SK-N-SH (cell line): ENCODE measurements at regions not wholly inside any gene's neighbourhood (a gene's known extent, or its start where the extent isn't known, plus 50 kb on each side); places are given as distances from the start of the nearest gene placed in this dataset.

ENCODE experiments used
- CTCF ChIA-PET: fragments of 300-600, 350-600 bp; formaldehyde crosslinking; extraction: SDS; loops from one replicate; lab custom pipeline; 2021; lab: Yijun Ruan, JAX
- POLR2A ChIA-PET: fragments of 350-600 bp; sonication (Branson Sonifier 250); formaldehyde crosslinking; extraction: SDS; loops from one replicate; lab custom pipeline; 2020; ENCODE audit warnings: antibody characterized with exemption, inconsistent platforms; lab: Yijun Ruan, JAX
- DNase-seq: peaks from one replicate; pipeline ENCODE4 v3.0.0; 2012
- H2AFZ ChIP-seq: fragments of 200-600 bp; sonication (generic); 2 replicates; pipeline ENCODE4 v1.8.1; 2016; ENCODE audit warnings: antibody characterized with exemption, mild to moderate bottlenecking, low read depth
- H3F3A ChIP-seq: fragments of 200-600 bp; sonication (generic); replicated peaks from 2 replicates; pipeline ENCODE3; 2016; ENCODE audit warnings: antibody characterized with exemption, mild to moderate bottlenecking; ENCODE audit not compliant: insufficient read depth
- H3K27ac ChIP-seq, 2 experiments: fragments of 200-500 bp in 1 of 2; fragments of 200-600 bp in 1 of 2; sonication (Bioruptor generic) in 1 of 2; sonication (generic), shearing (Covaris generic) in 1 of 2; 2 replicates each; pipeline versions ENCODE4 v1.5.1 to v1.6.1; 2014 to 2016; ENCODE audit warnings: low read depth in 2 of 2, inconsistent platforms in 1 of 2, low read length in 1 of 2, mild to moderate bottlenecking in 1 of 2, mixed read lengths in 1 of 2
- H3K27me3 ChIP-seq: fragments of 200-600 bp; sonication (generic), shearing (Covaris generic); 2 replicates; pipeline ENCODE4 v1.6.1; 2016; ENCODE audit warnings: mixed run types; ENCODE audit not compliant: insufficient read depth
- H3K36me3 ChIP-seq, 2 experiments: fragments of 200-500 bp in 1 of 2; fragments of 200-600 bp in 1 of 2; sonication (Bioruptor generic) in 1 of 2; sonication (generic) in 1 of 2; replicated peaks in 1 of 2; 2 replicates each; pipeline versions ENCODE3 to v1.5.1; 2014 to 2016; ENCODE audit warnings: low read length in 1 of 2, mild to moderate bottlenecking in 1 of 2; ENCODE audit not compliant: insufficient read depth in 2 of 2, control insufficient read depth in 1 of 2
- H3K4me1 ChIP-seq, 2 experiments: fragments of 200-500 bp in 1 of 2; fragments of 200-600 bp in 1 of 2; sonication (Bioruptor generic) in 1 of 2; sonication (generic), shearing (Covaris generic) in 1 of 2; 2 replicates each; pipeline versions ENCODE4 v1.5.1 to v1.6.1; 2014 to 2016; ENCODE audit warnings: low read depth in 1 of 2, low read length in 1 of 2, mixed run types in 1 of 2; ENCODE audit not compliant: insufficient read depth in 2 of 2, control insufficient read depth in 1 of 2
- H3K4me2 ChIP-seq: fragments of 200-600 bp; sonication (generic), shearing (Covaris generic); 2 replicates; pipeline ENCODE4 v1.6.1; 2017; ENCODE audit warnings: mixed run types
- H3K4me3 ChIP-seq, 2 experiments: fragments of 200-500 bp in 1 of 2; fragments of 200-600 bp in 1 of 2; sonication (Bioruptor generic) in 1 of 2; sonication (generic), shearing (Covaris generic) in 1 of 2; 2 replicates each; pipeline versions ENCODE4 v1.5.1 to v1.8.1; 2014 to 2016; ENCODE audit warnings: low read depth in 2 of 2, inconsistent platforms in 1 of 2, low read length in 1 of 2, mild to moderate bottlenecking in 1 of 2, mixed read lengths in 1 of 2, moderate library complexity in 1 of 2
- H3K79me2 ChIP-seq: fragments of 200-600 bp; sonication (generic); 2 replicates; pipeline ENCODE4 v1.8.1; 2017; ENCODE audit warnings: mild to moderate bottlenecking; ENCODE audit not compliant: insufficient read depth
- H3K9ac ChIP-seq: fragments of 200-600 bp; sonication (generic); 2 replicates; pipeline ENCODE4 v1.6.1; 2017; ENCODE audit warnings: mixed run types
- H3K9me2 ChIP-seq: fragments of 200-600 bp; sonication (generic); 2 replicates; pipeline ENCODE4 v1.6.1; 2017; ENCODE audit warnings: mixed run types
- H3K9me3 ChIP-seq: fragments of 200-600 bp; sonication (generic); 2 replicates; pipeline ENCODE4 v1.6.1; 2017; ENCODE audit warnings: mixed run types, mild to moderate bottlenecking, moderate library complexity
- H4K20me1 ChIP-seq: fragments of 200-600 bp; sonication (generic); 2 replicates; pipeline ENCODE4 v1.6.1; 2017; ENCODE audit warnings: mild to moderate bottlenecking, mixed run types; ENCODE audit not compliant: insufficient read depth
- EZH2phosphoT487 ChIP-seq: fragments of 200-600 bp; sonication (generic); IDR thresholded peaks from 2 replicates; pipeline ENCODE4 v1.6.1; 2017; ENCODE audit warnings: low read depth, mixed run types, mild to moderate bottlenecking, antibody characterized with exemption, moderate library complexity, borderline replicate concordance
- FOSL2 ChIP-seq: IDR thresholded peaks from 2 replicates; pipeline ENCODE4 v1.4.0; 2012; ENCODE audit warnings: low read depth, mild to moderate bottlenecking, moderate library complexity, borderline replicate concordance
- FOXM1 ChIP-seq: IDR thresholded peaks from 2 replicates; pipeline ENCODE4 v1.4.0; 2012; ENCODE audit warnings: low read depth, mild to moderate bottlenecking
- GATA2 ChIP-seq: sonication (generic); formaldehyde crosslinking; IDR thresholded peaks from 2 replicates; pipeline ENCODE4 v1.5.0; 2020; ENCODE audit warnings: mild to moderate bottlenecking, missing genetic modification reagents
- NFIC ChIP-seq: IDR thresholded peaks from 2 replicates; pipeline ENCODE4 v1.4.0; 2012; ENCODE audit warnings: borderline replicate concordance
- NRF1 ChIP-seq: IDR thresholded peaks from 2 replicates; pipeline ENCODE4 v1.6.1; 2012; ENCODE audit warnings: low read depth, mild to moderate bottlenecking, low read length
- PBX3 ChIP-seq: IDR thresholded peaks from 2 replicates; pipeline ENCODE4; 2012
- POLR2AphosphoS5 ChIP-seq: IDR thresholded peaks from 2 replicates; pipeline ENCODE4 v1.6.1; 2012; ENCODE audit warnings: low read depth, low read length
- RAD21 ChIP-seq: IDR thresholded peaks from 2 replicates; pipeline ENCODE4 v1.6.1; 2012; ENCODE audit warnings: mild to moderate bottlenecking, low read length
- RXRA ChIP-seq: IDR thresholded peaks from 2 replicates; pipeline ENCODE4 v1.4.0; 2012; ENCODE audit warnings: low read depth, mild to moderate bottlenecking, borderline replicate concordance
- SMC3 ChIP-seq: IDR thresholded peaks from 2 replicates; pipeline ENCODE4 v1.6.1; 2012; ENCODE audit warnings: low read depth, low read length, improper control_type of control experiment
- TCF12 ChIP-seq: IDR thresholded peaks from 2 replicates; pipeline ENCODE4 v1.4.0; 2012
- USF1 ChIP-seq: IDR thresholded peaks from 2 replicates; pipeline ENCODE4 v1.4.0; 2012; ENCODE audit warnings: low read depth, borderline replicate concordance
- USF2 ChIP-seq: fragments of 150-350 bp; IDR thresholded peaks from 2 replicates; pipeline ENCODE4 v1.6.1; 2017; ENCODE audit warnings: antibody characterized with exemption, low read length, low read depth, borderline replicate concordance
- WGBS: methylation state at CpG from one replicate; pipeline ENCODE4 v1.1.6; 2017; ENCODE audit warnings: low lambda C conversion rate; 5-methylcytosine and 5-hydroxymethylcytosine counted together

- Histone ChIP-seq H3K4me2 (no peak overlapping the region), H3K79me2 (peaks cover 3% of the 10 kb centered on the region; the same call in 1 of the 2 replicates), H2AFZ (no peak overlapping the region), H3K36me3 (peaks cover 0 to 3% of the 10 kb centered on the region in 2 experiments), H3K9me2 (no peaks in the 10 kb centered on the region), H4K20me1 (no peaks in the 10 kb centered on the region), H3K27ac (peak overlapping the region; percentile 86 to 91; a peak in 3 of 4 replicates), H3K9me3 (no peaks in the 10 kb centered on the region), H3K4me3 (no peak overlapping the region), H3K27me3 (no peaks in the 10 kb centered on the region), H3K9ac (0 out of 2 replicates have a peak overlapping the region, but pooled peaks have one; percentile 71), H3F3A (peaks cover 28% of the 10 kb centered on the region), H3K4me1 (peaks cover 14 to 31% of the 10 kb centered on the region in 2 experiments)
- no peak for TF ChIP-seq FOXM1
- TF ChIP-seq NRF1 = no peak
- POLR2A ChIA-PET = interaction anchor here (0.6 kb wide), 1 partner anchor 1472 kb away, joined by 4 read pairs; no protein-coding TSS in a partner anchor
- 95% methylated on average over 4 of the region's 4 CpGs for WGBS
- CTCF ChIA-PET = interaction anchor here (1.0 to 3.9 kb wide), 6 partner anchors 16 to 244 kb away, joined by 3 to 22 read pairs (median 6); no protein-coding TSS in a partner anchor
- no peak for DNase-seq
These were observed 193.0 kb upstream of the TPM1 start for GRCh38 chr15:62849316-62850106.

- H3K36me3 ChIP-seq = no peaks in the 10 kb centered on the region
- H3F3A ChIP-seq = peaks cover 22% of the 10 kb centered on the region
- H3K9me3 ChIP-seq = no peaks in the 10 kb centered on the region
- CTCF ChIA-PET = interaction anchor here (1.0 to 2.1 kb wide), 2 partner anchors 17 to 198 kb away, joined by 5 to 7 read pairs; no protein-coding TSS in a partner anchor
- H3K27ac ChIP-seq = peak overlapping the region; percentile 86 to 91
- H3K9me2 ChIP-seq = no peaks in the 10 kb centered on the region
- H3K27me3 ChIP-seq = no peaks in the 10 kb centered on the region
- TF ChIP-seq GATA2 = no peak
- TF ChIP-seq TCF12 = peak; percentile 53; the same call in 1 of the 2 replicates
- TF ChIP-seq NFIC = peak; percentile 27
- TF ChIP-seq USF2 = no peak
- TF ChIP-seq, all 33 proteins: peak for 2
- DNase-seq = no peak
- 77% methylated on average over 9 of the region's 9 CpGs for WGBS
- Histone ChIP-seq H3K9ac (peak overlapping the region; percentile 71; the same call in 1 of the 2 replicates), H2AFZ (no peak overlapping the region), H4K20me1 (no peaks in the 10 kb centered on the region), H3K4me3 (no peak overlapping the region), H3K4me1 (peaks cover 14 to 23% of the 10 kb centered on the region in 2 experiments), H3K79me2 (peaks cover 3% of the 10 kb centered on the region; the same call in 1 of the 2 replicates), H3K4me2 (peak overlapping the region; percentile 60; the same call in 1 of the 2 replicates)
- POLR2A ChIA-PET = no interaction called here
These were observed 192.2 kb upstream of the TPM1 start for GRCh38 chr15:62850318-62850717.

- Histone ChIP-seq H3K27ac (peak overlapping the region; percentile 86 to 91), H3K79me2 (peaks cover 3% of the 10 kb centered on the region; the same call in 1 of the 2 replicates), H3K9me2 (no peaks in the 10 kb centered on the region), H3K9me3 (no peaks in the 10 kb centered on the region), H3K4me2 (peak overlapping the region; percentile 60), H3K27me3 (no peaks in the 10 kb centered on the region), H3K9ac (peak overlapping the region; percentile 71), H3K36me3 (no peaks in the 10 kb centered on the region), H4K20me1 (no peaks in the 10 kb centered on the region), H3K4me3 (peak overlapping the region in 1 of 2 experiments; percentile 43; a peak in 1 of 4 replicates), H2AFZ (peak overlapping the region; percentile 30; the same call in 1 of the 2 replicates), H3K4me1 (peaks cover 14 to 19% of the 10 kb centered on the region in 2 experiments), H3F3A (peaks cover 20% of the 10 kb centered on the region)
- no peak for DNase-seq
- ChIA-PET CTCF (interaction anchor here (0.6 to 1.0 kb wide), 4 partner anchors 10 to 220 kb away, joined by 3 to 5 read pairs (median 4); no protein-coding TSS in a partner anchor), POLR2A (no interaction called here)
- 21% methylated on average over 9 of the region's 9 CpGs for WGBS
- peak; percentile 89; the same call in 1 of the 2 replicates for TF ChIP-seq RXRA
- TF ChIP-seq RAD21 = no peak
- TF ChIP-seq EZH2phosphoT487 = no peak
- TF ChIP-seq FOSL2 = peak; percentile 62; the same call in 1 of the 2 replicates
- no peak for TF ChIP-seq SMC3
- peak; percentile 66; the same call in 1 of the 2 replicates for TF ChIP-seq FOXM1
- peak; percentile 93 for TF ChIP-seq PBX3
- no peak for TF ChIP-seq USF2
- TF ChIP-seq USF1 = no peak
- TF ChIP-seq POLR2AphosphoS5 = peak; percentile 62; the same call in 1 of the 2 replicates
These were observed 191.7 kb upstream of the TPM1 start for GRCh38 chr15:62850791-62851291.
